Thoracic aorta (tissue), 2 donors: ENCODE measurements at regions not wholly inside any gene's neighbourhood (a gene's known extent, or its start where the extent isn't known, plus 50 kb on each side); places are given as distances from the start of the nearest gene placed in this dataset.
"Not testable (repeated sequence)": the region's sequence is repeated elsewhere in the genome, so short reads cannot be mapped to it uniquely, and the experiment has no call there.

Source experiments
- ATAC-seq: fragments of 150-250 bp; one replicate; pipeline ENCODE4 v1.8.0; 2017; ENCODE audit warnings: low read depth; ENCODE audit not compliant: insufficient number of reproducible peaks, low FRiP score
- DNase-seq: peaks from one replicate; pipeline ENCODE4 v3.0.0-alpha.2; 2020; ENCODE audit warnings: low spot score
- H3K27ac ChIP-seq, 2 donors: fragments of 200-600 bp; sonication (generic); 1 replicate in 1 of 2; 2 replicates in 1 of 2; pipeline ENCODE4 v1.5.1; 2016; ENCODE audit warnings: mild to moderate bottlenecking in 2 of 2, moderate library complexity in 2 of 2
- H3K27me3 ChIP-seq: fragments of 200-600 bp; sonication (generic); replicated peaks from 2 replicates; pipeline ENCODE4 v1.6.0; 2016; ENCODE audit warnings: mild to moderate bottlenecking; ENCODE audit not compliant: insufficient read depth
- H3K36me3 ChIP-seq: fragments of 200-600 bp; sonication (generic); one replicate; pipeline ENCODE4 v1.5.1; 2016
- H3K4me1 ChIP-seq, 2 donors: fragments of 200-600 bp; sonication (generic); 1 replicate in 1 of 2; 2 replicates in 1 of 2; pipeline versions ENCODE4 v1.5.1 to v1.6.0; 2016; ENCODE audit warnings: low read depth in 2 of 2, mild to moderate bottlenecking in 1 of 2; ENCODE audit not compliant: control insufficient read depth in 1 of 2
- H3K4me3 ChIP-seq: fragments of 200-600 bp; sonication (generic); 2 replicates; pipeline ENCODE4 v1.5.1; 2016; ENCODE audit warnings: mild to moderate bottlenecking
- H3K9me3 ChIP-seq: fragments of 200-600 bp; sonication (generic); 2 replicates; pipeline ENCODE4 v1.5.1; 2016

DNA sequence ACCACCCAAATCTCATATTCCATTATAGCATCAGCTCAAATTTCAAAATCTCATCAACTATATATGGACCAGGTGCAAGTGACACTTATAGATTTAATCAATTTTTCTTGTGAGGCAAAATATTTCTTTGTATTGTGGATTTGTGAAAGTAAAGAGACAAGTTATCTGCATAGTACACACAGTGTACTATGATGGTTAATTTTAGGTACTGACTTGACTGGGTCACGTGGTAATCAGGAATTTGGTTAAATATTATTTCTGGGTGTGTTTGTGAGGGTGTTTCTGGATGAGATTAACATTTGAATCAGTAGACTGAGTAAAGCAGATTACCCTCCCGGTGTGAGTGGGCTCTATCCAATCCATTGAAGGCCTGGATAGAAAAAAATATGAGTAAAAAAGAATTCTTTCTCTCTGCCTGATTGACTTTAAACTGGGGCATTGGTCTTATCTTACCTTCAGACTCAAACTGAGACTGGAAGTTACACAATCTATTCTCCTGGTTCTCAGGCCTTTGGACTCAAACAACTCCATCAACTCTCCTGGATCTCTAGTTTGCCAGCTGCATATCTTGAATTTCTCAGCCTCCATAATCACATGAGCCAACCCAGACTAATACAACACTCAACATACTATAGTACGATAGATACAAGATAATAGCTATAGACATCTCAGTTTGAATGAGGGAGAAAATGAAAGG is 799.9 kb downstream of the NAP1L3 start:
- H3K9me3 ChIP-seq, DNase-seq, H3K36me3 ChIP-seq, H3K27me3 ChIP-seq, H3K4me3 ChIP-seq, H3K4me1 ChIP-seq, ATAC-seq: not testable (repeated sequence)
- peak overlapping the region; percentile 17 to 67 for H3K27ac ChIP-seq

DNA sequence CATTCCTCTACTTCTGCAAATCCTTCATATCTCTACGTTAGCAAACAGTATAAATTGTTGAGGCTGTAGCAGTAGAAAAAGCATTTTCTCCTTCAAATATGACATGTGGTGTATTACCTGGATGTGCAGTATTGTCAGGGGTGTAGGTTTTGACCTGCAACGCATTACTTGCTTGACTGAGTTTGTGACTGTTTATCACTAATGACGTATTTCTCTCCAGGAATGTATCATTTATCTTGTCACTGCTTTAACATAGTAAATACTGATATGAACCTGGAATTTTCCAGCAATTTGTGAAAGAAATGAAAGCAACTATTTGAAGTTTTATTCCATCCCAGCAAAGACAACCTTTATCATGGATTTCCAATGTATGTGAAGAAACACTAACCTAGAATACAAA is 823.4 kb downstream of the NAP1L3 start:
- not testable (repeated sequence) for H3K4me3 ChIP-seq, DNase-seq, ATAC-seq, H3K4me1 ChIP-seq, H3K27me3 ChIP-seq, H3K27ac ChIP-seq, H3K9me3 ChIP-seq, H3K36me3 ChIP-seq

DNA sequence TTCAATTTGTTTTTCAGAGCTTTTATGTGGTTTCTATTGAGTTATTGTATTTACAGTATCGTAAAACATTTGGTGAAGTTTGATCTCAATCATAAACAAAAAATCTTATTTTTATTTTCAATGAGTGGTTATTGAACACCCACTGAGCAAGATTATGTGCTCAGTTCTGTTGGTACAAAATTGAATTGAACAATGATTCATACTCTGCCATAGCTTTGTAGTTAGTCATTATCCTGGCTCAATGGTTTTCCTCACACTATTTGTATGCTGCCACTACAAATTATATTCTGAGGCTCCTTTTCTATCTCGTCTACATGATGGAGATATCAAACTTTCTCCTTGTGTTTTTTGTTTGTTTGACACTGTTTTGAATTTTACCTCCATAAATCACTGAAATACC is 829.5 kb downstream of the NAP1L3 start:
- not testable (repeated sequence) for H3K4me1 ChIP-seq, H3K27me3 ChIP-seq, H3K9me3 ChIP-seq, H3K27ac ChIP-seq, H3K4me3 ChIP-seq, DNase-seq, H3K36me3 ChIP-seq, ATAC-seq

DNA sequence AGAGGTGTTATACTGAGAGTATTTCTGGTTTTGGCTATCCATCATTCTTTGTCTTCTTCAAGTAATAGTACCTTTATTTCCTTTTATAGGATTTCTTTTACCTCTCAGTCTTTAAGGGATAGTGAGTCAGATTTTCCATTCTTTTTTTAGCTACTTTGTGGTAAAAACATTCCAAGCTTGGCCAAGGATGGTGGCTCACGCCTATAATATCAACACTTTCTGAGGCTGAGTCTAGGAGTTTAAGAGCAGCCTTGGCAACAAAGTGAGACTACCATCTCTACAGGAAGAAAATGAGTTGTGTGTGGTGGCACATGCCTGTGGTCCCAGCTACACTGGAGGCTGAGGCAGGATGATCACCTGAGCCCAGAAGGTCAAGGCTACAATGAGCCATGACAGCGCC is 840.6 kb downstream of the NAP1L3 start:
- not testable (repeated sequence) for H3K4me3 ChIP-seq, H3K36me3 ChIP-seq, DNase-seq, H3K27me3 ChIP-seq, H3K9me3 ChIP-seq, H3K4me1 ChIP-seq
- ATAC-seq = peak; percentile 55
- H3K27ac ChIP-seq = peak overlapping the region in 1 of 2 donors; percentile 59

DNA sequence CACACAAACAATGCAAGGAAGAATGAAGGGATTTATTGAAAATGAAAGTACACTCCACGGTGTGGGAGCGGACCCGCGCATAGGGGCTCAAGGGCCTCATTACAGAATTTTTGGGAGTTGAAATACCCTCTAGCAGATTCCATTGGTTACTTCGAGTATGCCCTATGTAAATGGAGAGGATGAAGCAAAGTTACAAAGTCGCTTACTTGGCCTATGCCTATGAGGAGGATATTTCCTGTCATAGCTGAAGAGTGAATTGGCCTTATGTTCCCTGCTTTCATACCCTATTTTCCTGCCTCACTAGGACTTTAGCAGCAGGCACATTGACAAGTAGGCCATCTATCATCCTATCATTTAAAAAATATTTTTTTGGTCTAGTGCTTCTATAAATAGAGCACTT is 843.3 kb downstream of the NAP1L3 start:
- H3K9me3 ChIP-seq, ATAC-seq: not testable (repeated sequence)

DNA sequence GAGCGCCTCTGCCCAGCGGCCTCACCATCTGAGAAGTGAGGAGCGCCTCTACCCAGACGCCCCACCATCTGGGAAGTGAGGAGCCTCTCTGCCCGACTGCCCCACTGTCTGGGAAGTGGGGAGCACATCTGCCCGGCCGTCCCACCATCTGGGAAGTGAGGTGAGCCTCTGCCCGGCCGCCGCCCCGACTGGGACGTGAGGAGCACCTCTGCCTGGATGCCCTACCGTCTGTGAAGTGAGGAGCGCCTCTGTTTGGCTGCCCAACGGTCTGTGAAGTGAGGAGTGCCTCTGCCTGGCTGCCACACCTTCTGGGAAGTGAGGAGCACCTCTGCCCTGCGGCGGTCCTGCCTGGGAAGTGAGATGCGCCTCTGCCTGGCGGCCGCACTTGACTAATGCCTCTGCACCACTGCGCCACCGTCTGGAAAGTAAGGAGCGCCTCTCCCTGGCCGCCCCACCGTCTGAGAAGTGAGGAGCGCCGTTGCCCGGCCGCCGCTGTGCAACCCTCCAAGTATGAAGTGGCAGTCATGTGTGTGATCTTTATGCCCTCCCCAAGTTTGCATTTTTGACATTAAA is 851.7 kb downstream of the NAP1L3 start:
- H3K4me1 ChIP-seq, H3K9me3 ChIP-seq, H3K27me3 ChIP-seq, DNase-seq, ATAC-seq, H3K27ac ChIP-seq, H3K36me3 ChIP-seq, H3K4me3 ChIP-seq: not testable (repeated sequence)

More for the DNA sequence above, 843.3 kb downstream of the NAP1L3 start:
- H3K36me3 ChIP-seq, H3K27me3 ChIP-seq, DNase-seq, H3K4me1 ChIP-seq, H3K4me3 ChIP-seq, H3K27ac ChIP-seq: not testable (repeated sequence)

DNA sequence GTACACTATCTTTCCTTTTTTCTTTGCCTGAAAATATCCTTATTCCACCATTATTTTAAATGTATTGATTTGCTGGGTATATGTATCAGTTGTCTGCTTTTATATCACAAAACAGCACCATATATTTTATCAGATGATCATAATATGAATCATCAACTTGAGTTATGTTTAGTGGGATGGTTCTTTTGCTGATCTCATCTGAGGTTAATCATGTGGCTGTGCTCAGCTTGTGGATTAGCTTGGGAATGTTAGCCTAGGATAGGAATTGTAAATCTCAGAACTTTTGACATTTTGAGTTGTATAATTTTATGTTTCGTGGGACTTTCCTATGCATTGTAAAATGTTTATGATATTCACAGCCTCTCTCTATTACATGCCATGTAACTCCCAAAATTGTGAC is 881.3 kb downstream of the NAP1L3 start:
- not testable (repeated sequence) for H3K36me3 ChIP-seq, H3K4me3 ChIP-seq, H3K9me3 ChIP-seq, ATAC-seq, H3K27ac ChIP-seq, H3K27me3 ChIP-seq, DNase-seq, H3K4me1 ChIP-seq

DNA sequence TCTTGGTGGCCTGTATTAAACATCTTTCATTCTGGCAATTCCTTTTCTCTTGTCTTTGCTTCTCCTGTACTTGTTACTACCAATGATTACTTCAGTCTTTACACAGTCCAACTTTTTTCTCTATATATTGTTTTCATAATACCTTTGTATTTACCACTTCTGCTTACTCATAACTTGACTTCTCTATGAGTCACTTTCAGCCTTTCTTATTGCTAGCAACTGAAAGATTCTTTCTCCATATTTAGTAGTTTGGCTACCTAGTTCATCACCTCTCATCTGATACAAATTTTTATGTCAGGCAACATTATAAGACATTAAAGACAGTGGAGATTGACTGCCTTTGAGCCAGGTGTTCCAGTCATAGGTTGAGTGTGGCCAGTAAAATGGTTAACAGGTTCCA is 893.3 kb downstream of the NAP1L3 start:
- H3K27ac ChIP-seq, DNase-seq, H3K36me3 ChIP-seq, ATAC-seq, H3K9me3 ChIP-seq, H3K4me3 ChIP-seq, H3K4me1 ChIP-seq, H3K27me3 ChIP-seq: not testable (repeated sequence)

DNA sequence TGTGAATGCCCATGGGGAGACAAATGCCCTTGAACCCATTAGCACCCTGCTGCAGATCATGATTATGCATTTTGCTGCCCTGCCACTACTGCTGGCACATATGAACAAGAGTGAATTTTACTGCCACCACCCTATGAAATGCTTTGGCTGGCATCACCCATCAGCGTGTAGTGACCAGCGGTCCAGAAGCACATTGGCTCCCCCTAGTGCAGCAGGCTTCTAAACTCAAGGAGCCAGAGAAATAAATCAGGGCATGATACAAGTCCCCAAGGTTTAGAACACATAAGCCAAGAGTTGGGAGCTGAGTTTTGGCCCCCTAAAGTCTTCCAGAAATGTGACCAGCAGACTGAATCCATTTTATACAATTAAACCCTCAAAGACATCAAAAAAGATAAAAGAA is 899.4 kb downstream of the NAP1L3 start:
- not testable (repeated sequence) for DNase-seq, H3K4me1 ChIP-seq, H3K27me3 ChIP-seq

DNA sequence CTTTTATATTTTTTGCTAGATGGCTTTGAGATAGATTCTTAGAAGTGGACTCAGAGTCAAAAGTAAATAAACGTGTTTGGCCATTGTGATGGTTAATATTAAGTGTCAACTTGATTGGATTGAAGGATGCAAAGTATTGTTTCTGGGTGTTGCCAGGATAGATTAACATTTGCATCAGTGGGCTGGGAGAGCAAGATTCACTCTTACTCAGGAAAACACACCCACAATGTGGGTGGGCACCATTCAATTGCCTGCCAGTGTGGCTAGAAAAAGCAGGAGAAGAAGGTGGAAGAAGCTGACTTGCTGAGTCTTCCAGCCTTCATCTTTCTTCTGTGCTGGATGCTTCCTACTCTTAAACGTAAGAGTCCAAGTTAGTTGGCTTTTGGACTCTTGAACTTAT is 912.4 kb downstream of the NAP1L3 start:
- not testable (repeated sequence) for H3K27ac ChIP-seq, ATAC-seq, H3K4me1 ChIP-seq, H3K9me3 ChIP-seq, H3K27me3 ChIP-seq, H3K4me3 ChIP-seq, H3K36me3 ChIP-seq, DNase-seq

More for the DNA sequence above, 899.4 kb downstream of the NAP1L3 start:
- not testable (repeated sequence) for H3K36me3 ChIP-seq, H3K27ac ChIP-seq, H3K9me3 ChIP-seq, H3K4me3 ChIP-seq, ATAC-seq
